ENCODE measurements at regions not wholly inside any gene's neighbourhood (a gene's known extent, or its start where the extent isn't known, plus 50 kb on each side); places are given as distances from the start of the nearest gene placed in this dataset.
"Not testable (repeated sequence)": the region's sequence is repeated elsewhere in the genome, so short reads cannot be mapped to it uniquely, and the experiment has no call there.

DNA sequence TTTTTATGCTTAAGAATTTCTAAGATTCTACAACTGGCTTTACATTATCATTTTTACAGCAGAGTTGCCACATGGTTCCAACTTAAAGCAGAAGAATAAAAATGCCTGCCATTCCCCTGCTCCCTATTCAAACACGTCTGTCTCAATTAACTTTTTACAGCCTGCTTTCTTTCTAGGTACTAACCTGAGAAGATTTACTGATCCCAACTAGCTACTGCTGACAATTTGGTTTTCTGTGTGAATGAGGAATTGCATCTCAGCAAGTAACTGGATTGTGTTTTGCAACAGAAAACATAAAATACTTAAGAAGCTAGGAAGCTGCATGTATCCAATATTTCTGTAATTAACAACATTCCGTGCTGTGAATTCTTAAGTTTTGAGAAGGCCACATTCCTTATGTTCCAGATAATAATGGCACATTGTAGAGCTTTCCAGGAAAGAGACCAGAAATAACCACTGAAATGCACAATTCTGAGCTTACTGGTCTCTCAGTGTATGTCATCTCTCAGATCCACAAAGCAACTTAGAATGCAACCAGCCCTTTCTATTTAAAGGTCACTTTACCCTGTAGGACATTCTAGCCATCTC, 306.8 kb upstream of the NMUR2 start:
- DNase-seq: no peak

DNA sequence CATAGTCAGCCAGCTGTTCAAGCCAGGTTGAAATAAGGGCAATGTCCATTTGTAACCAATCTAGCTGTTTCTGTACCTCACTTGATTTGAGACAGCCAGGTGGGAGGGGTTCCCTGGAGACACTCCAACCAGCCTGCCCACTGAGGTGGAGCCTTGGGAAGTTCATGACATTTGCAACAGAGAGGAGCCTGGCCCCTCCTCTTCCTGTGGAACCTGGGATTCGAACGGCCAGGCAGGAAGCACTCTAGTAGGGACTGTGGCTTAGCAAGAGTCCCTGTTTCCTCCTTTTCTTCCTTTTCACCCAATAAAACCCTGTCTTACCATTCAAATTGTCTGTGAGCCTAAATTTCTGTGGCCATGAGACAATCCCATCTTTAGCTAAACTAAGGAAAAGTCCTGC, 312.3 kb upstream of the NMUR2 start:
- no peak for DNase-seq

DNA sequence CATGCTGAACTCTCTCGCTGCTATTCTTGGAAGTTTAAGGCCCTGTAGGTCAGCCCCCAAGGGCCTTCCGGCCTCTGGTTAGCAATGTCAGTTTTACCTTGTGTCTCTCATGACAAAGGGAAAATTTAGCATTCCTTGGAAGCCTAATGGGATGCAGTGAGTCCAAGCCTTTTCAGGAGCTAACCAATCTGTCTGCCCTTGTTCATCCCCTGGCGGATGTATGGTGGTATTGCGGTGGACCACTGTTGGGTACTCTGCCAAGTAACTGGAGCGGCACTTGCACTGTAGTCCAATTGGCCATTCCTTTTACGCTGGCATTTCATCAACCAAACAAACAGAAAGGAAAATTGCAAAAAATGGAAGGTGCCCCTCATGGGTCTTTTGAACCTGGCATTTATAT, 318.4 kb upstream of the NMUR2 start:
- DNase-seq: no peak

DNA sequence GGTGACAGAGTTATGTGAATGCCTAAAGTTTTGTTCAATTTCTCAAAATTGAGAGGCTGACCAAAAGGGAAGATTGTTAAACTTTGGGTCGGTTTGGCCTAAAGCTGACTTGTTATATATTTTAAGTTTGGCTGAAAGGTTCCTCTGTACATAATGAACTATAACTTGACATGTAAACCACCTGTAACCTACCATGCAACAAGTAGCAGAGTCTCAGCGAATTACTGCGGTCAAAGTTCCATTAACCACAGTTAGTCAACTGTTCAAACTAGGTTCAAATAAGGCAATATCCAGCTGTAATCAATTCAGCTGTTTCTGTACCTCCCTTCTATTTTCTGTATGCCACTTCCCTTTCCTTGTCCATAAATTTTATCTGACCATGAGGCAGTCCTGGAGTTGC, 325.1 kb upstream of the NMUR2 start:
- DNase-seq: no peak

DNA sequence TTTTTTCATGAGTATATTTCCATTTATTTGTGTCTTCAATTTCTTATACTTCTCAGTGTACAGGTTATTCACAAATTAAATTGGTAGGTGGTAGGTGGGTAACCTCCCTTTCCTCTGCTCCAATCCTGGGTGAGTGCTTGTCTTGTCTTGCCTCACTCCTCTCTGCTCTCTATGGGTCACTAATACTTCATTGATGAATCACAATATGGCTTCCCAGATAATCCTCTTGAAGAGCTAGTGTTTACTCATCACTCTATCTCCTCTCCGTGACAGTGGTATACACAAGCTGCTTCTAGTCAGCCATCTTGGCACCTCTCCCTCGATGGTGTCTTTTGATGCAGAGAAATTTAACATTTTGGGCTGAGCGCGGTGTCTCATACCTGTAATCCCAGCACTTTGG, 331.8 kb upstream of the NMUR2 start:
- no peak for DNase-seq

DNA sequence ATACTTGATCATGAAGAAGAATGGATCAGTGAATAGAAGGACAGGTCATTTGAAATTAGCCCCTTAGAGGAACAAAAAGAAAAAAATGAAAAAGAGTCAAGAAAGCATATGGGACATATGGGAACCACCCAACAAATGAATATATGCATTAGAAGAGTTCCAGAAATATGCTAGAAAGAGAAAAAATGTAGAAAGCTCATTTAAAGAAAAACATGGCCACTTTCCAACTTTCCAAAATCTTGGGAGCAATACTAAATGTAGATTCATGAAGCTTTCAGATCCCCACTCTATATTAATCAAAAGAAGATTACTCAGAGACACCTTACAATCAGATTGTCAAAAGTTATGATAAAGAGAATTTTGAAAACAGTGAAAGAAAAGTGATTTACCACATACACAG, 334.8 kb upstream of the NMUR2 start:
- no peak for DNase-seq

DNA sequence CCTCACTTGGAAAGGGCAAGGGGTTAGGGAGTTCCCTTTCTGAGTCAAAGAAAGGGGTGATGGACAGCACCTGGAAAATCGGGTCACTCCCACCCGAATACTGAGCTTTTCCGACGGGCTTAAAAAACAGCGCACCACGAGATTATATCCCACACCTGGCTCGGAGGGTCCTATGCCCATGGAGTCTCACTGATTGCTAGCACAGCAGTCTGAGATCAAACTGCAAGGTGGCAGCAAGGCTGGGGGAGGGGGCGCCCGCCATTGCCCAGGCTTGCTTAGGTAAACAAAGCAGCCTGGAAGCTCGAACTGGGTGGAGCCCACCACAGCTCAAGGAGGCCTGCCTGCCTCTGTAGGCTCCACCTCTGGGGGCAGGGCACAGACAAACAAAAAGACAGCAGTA, 336.0 kb upstream of the NMUR2 start:
- not testable (repeated sequence) for DNase-seq

DNA sequence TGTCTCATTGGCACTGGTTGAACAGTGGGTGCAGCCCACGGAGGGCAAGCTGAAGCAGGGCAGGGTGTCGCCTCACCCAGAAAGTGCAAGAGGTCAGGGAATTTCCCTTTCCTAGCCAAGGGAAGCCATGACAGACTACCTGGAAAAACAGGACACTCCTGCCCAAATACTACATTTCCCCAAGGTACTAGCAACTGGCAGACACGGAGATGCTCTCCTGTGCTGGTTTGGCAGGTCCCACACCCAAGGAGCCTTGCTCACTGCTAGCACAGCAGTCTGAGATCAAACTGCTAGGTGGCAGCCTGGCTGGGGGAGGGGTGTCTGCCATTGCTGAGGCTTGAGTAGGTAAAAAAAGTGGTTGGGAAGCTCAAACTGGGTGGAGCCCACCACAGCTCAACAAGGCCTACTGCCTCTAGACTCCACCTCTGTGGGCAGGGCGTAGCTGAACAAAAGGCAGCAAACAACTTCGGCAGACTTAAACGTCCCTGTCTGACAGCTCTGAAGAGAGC, 382.7 kb upstream of the NMUR2 start:
- not testable (repeated sequence) for DNase-seq

DNA sequence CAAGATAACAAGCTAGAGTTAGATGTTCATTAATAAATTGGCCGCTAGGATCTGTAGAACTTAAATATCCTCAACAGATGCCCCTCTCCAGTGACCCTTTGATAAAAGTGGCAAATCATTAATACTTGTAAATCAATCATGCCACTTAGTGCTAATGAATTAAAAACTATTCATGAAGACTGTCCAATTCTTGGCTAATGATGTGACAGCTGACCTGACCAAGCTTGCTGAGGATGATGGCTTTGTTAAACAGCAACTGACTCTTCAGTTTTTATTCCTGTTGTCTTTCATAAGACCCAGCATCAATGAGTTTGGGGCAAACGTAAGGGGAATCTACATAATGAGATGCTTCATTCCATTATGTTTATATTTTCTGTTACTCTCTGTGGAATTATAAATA, 396.8 kb upstream of the NMUR2 start:
- DNase-seq: no peak

DNA sequence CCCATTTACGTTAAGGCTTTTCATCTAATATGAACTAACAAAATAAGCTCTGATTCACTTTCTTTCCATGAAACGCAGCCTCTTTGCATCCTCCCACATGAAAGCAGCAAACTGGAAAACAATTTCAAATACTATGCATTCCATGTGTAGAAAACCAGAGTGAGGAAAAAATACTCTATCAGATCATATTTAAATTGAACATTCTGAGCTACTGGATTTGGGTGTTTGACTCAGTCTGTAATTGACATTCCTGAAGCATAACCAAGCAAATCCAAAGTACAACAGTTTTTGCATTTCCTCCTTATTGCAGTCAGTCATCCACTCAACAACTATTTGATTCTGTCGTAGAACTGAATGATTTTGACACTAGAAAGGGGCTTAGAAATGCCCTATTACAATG, 399.1 kb upstream of the NMUR2 start:
- no peak for DNase-seq

DNA sequence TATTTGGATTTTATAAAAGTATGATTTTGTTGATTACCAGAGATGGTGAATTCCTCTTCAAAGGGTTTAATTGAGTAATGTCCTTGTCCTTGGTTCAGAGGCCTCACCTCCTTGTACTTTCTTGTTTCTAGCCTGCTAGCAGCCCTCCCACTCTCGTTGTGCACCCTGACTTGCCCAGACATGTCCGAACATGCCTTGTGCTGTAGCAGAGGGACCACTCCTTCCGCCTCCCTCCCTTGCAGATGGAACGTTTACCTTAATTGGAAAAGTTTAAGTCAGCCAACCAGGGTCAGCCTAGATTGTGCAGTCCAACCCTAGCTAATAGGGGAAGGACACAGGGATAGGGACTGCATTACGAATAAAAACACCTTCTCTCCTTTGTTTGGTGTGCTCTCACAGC, 406.9 kb upstream of the NMUR2 start:
- no peak for DNase-seq

DNA sequence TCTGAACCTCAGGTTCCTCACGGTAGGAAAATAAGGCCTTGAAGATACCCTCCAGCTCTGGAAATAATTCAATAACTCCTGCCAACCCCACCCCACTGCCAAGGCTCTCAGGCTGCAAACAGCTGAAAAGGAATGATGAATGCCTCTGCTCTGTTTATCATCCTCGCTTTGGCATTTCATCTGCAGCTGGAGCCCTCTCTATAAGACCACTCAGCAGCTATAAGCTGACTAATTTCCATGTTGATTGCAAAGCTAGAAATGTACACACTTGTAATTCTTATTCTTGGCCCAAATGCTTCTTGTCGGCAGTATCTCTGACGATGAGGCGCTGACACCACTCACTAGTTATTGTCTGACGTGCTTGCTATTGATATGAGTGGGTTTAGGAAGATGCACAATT, 408.4 kb upstream of the NMUR2 start:
- no peak for DNase-seq

DNA sequence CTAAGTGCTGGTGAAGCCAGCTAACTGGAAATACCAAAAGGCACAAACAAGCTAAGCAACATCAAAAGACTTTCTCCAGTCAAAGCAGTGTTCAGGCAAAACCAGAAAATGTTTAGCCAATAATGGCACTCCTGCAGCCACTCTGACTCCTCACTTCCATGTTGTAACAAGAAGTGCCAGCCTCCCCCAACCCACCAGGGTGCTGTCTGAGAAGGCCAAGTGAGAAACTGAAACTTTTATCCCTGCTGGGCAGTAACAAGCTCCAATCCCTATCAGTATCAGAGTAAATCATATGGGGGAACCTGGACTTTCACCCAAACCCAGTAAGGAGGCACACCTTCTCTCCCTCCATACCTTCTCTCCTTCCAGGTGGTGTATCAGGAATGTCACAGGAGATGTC, 414.8 kb upstream of the NMUR2 start:
- DNase-seq: no peak

DNA sequence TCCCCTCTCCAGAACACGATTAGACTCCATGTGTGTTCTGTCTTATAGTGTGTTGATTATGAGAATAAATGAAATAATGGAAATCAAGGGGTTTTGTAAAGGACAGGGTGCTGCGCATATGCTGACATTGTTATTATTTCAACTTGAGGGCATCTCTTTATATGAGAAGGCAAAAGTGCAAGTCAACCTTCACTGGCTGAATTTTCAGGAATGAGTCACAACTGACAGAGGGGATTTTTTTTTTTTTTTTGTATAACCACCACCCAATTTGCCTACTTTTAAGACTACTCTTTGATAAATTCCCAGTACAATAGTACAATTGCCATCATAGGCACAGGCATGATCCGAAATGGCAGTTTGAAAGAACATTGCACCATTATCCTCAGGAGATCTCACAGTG, 419.2 kb upstream of the NMUR2 start:
- DNase-seq: no peak

DNA sequence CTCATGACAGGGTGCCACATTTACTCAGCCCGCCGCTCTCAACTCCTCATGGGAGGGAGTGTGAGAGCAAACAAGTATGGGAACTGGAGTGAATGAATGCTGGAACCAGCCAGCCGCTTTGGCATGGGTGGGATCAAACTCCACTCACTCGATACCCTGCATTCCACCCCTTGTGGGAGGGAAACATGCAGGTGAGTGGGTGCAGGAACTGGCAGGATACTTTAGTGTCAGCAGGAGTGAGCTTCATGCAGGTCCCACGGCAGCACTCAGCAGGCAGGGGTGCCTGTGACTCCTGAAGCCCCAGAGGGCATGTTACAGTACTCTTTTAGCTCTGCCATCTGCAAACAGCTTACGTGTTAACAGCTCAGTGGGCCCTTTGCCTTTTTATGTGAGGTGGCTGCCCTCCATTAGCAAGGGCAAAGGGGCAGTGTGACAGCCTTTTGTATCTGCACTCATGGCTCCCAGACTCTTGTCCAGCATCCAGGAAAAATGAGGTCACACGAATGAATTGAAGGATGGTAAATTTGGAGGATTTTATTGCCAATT, 433.2 kb upstream of the NMUR2 start:
- DNase-seq: no peak

DNA sequence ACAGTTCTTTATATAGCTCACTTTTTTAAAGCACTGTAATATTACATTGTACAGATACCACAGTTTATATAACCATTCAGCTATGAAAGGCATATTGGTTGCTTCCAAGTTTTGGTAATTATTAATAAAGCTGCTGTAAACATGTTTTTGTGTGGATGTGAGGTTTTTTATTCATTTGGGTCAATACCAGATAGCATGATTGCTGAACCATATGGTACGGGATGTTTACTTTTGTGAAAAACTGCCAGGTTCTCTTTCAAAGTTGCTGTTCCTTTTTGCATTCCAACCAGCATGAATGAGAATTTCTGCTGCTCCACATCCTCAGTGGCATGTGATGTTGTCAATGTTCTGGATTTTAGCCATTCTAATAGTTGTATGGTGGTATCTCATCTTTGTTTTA, 439.6 kb upstream of the NMUR2 start:
- no peak for DNase-seq

DNA sequence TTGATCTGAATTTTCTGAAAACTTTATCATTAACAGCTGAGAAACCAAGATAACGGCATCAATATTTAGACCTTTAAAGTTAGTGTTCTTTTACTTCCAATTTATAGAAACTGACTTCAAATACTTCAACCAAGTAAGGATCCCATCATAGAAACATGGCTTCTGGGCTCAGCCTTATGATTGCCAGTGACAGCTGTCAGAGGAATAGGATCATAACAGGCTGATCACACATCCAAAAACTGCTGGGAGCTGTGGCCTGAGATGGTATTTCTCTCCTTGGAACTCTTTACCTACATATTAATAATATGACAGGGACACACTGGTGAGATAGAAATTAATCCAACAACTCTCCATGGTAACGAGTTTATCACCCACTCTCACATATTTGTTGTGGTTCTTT, 448.3 kb upstream of the NMUR2 start:
- DNase-seq: no peak

DNA sequence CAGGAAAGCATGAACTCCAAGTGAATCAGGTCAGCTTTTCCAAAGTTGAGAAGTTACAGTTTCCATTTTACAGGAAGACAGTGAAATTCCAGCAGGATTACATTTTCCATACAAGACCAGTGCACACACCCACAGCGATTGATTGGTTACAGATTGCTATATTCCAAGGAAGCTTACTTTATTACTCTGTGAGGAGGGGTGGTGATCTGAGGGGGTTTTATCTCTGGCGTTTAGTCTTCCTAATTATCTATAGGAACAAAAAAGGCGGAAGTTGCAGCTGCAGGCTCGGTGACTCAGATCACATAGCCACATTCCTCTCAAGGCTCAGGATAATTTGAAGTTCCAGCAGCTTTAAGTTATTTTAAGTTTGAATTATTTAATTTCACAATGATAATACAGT, 450.4 kb upstream of the NMUR2 start:
- DNase-seq: no peak

DNA sequence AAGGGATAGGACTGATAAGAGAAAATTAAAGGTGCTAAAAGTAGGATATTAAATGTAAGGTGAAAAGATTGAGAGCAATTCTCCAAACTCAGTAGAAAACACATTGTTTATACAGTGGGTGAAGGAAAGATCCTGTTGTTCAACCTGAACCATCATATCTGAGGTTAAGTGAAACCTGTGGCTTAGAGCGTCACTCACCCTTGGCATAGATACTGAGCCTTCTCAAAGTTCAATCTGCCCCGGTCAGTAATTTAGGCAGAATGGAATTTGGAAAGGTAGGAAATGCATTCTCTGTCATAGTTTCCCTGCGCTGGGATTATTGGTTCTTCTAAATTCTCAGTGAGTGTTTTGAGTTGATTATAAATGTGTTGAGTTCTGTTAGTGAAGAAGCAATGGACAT, 456.2 kb upstream of the NMUR2 start:
- no peak for DNase-seq

DNA sequence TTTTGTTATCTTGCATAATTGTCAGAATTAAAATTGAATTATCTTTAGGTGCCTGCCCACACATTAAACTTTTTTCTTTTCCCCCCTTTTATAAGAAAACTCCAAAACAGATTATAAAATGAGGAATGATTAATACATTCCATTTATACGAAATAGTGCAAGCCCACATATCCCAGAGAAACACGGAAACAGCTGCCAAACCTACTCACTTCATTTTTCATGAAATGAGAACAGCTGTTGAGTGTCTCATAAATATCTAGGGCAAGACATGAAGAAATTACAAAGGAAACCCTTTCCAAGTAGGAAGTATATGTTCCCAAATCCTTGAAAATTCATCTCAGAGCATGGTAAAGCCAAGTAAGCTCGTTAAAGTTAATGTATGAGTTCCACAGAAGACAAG, 459.4 kb upstream of the NMUR2 start:
- no peak for DNase-seq

DNA sequence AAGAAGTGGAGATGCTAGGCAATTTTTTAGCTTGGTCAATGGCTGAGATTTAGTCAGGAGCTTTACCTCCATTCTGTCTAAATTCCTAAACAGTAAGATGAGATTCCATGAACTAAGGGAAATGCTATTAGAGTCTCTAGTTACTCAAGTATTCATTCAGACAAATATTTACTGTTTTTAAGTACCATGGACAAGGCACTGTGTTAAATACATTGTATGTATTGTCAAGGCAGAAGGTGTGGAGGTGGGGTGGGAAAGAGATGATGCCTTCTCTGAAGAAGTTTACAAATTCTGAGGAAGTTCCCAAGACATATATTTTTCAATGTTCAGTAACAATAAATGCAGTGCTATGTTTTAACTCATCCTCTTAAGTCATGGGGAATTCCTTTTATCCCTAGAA, 459.9 kb upstream of the NMUR2 start:
- no peak for DNase-seq

DNA sequence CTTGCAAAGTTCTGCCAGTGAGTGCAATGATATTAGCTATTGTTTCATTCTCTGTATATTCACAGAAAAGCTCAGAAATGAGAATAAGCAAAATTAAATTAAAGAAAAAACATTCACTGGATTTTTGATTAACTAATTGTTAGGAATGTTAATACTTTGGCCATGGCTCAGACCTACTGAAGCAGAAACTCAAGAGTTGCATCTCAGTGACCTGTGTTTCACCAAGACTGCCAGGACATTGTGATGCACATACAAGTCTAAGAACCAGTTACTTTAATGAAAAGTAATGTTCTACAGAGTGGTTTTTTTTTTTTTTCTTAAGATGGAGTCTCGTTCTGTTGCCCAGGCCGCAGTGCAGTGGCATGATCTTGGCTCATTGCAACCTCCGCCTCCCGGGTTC, 464.9 kb upstream of the NMUR2 start:
- no peak for DNase-seq

DNA sequence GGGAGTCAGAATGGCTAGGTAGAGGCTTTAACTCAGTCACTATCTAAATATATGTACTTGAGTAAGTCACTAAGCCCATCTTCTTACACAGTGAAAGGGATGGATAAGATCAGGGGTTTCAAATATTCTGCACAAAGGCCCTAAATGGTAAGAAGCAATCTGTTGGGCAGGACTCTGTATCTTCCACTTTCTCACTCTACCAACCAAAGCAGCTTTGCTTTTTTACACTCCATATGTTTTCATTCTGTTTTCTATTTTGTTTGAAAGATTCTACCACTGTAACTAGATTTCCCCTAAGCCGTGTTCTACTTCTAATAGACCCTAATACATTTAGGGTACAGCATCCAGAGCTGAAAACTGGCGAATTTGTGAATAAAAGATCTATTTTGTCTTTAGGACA, 477.5 kb upstream of the NMUR2 start:
- DNase-seq: no peak

DNA sequence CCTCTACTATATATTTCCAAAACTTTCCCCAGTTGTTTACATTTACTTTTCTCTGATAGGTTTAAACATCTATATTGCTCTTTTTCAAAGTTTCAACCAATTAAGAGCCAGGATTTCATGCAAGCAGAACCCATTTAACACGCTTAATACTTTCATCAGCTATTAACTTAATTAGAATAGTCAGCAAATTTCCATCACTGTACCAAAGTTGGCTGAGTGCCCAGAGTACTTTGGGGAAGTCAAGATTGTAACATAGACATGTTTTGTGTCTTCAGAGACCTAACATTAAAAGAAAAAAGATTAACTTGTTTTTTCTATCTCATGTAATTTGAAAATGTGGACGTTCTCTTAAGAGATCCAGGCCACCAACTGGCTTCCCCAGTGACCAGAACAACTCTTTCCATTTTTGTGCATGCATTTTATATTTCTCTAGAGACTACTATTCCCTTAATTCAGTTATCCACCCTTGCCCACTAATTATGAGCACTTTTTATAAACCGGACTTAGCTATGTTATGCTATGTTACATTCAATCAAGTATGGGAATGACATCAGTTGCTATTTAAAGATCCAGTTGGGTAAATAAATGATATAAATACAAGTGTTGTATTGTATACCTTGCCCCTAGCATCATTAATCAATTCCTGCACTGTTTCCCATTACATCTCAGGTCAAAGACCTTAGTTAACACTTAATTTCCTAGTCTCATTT, 478.1 kb upstream of the NMUR2 start:
- no peak for DNase-seq

DNA sequence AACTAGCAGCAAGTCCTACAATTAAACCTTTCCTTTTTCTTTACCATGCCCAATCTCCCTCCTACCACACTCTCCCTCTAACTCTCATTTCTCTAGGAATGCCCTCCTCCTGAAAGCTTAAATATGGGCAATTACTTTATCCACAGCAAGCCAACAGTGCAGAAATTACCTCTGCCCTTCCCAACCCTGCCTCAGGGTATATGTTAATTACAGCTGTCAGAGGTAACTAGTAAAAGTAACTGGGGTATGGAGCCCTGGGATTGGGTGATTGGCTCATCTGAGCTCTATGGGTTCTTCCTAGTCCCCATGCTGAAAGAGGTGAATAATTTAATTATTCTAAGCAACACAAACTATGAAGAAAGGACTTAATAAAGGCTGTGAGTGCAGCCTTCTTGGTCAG, 478.9 kb upstream of the NMUR2 start:
- DNase-seq: no peak
